CD14-positive monocyte (primary cell): ENCODE measurements at regions not wholly inside any gene's neighbourhood (a gene's known extent, or its start where the extent isn't known, plus 50 kb on each side); places are given as distances from the start of the nearest gene placed in this dataset.

Source experiments
- DNase-seq, 3 donors: peaks; one replicate each; pipeline ENCODE4 v3.0.0-alpha.2; 2011 to 2022
- H2AFZ ChIP-seq: 2 replicates; pipeline ENCODE4 v1.6.0; 2012; ENCODE audit warnings: mild to moderate bottlenecking, low read depth, low read length, inconsistent platforms; ENCODE audit not compliant: insufficient read depth, poor library complexity, severe bottlenecking
- H3K27ac ChIP-seq, 2 donors: 1 replicate in 1 of 2; 2 replicates in 1 of 2; pipeline ENCODE4 v1.5.1; 2012 to 2013; ENCODE audit warnings: low read length in 2 of 2, control low read depth in 1 of 2, inconsistent platforms in 1 of 2, low read depth in 1 of 2, mild to moderate bottlenecking in 1 of 2
- H3K27me3 ChIP-seq, 2 donors: one replicate each; pipeline versions ENCODE4 v1.6.0 to v1.6.1; 2011 to 2013; ENCODE audit warnings: low read length in 2 of 2; ENCODE audit not compliant: control insufficient read depth in 2 of 2, insufficient read depth in 2 of 2
- H3K36me3 ChIP-seq, 2 donors: replicated peaks in 1 of 2; 1 replicate in 1 of 2; 2 replicates in 1 of 2; pipeline versions ENCODE4 v1.5.1 to v1.6.1; 2012 to 2013; ENCODE audit warnings: low read length in 2 of 2, control low read depth in 1 of 2, inconsistent platforms in 1 of 2, mild to moderate bottlenecking in 1 of 2; ENCODE audit not compliant: insufficient read depth in 2 of 2, control insufficient read depth in 1 of 2
- H3K4me1 ChIP-seq, 2 donors: 1 replicate in 1 of 2; 2 replicates in 1 of 2; pipeline versions ENCODE4 v1.5.1 to v1.6.1; 2012 to 2013; ENCODE audit warnings: low read length in 2 of 2, control low read depth in 1 of 2, inconsistent platforms in 1 of 2, mild to moderate bottlenecking in 1 of 2, moderate library complexity in 1 of 2; ENCODE audit not compliant: insufficient read depth in 2 of 2, control insufficient read depth in 1 of 2
- H3K4me2 ChIP-seq: replicated peaks from 2 replicates; pipeline ENCODE3; 2012; ENCODE audit warnings: low read length, moderate library complexity, mild to moderate bottlenecking; ENCODE audit not compliant: poor library complexity, severe bottlenecking; ENCODE audit errors: extremely low read depth
- H3K4me3 ChIP-seq, 3 experiments: fragments of 200-600 bp in 1 of 3; sonication (generic) in 1 of 3; replicated peaks in 1 of 3; 1 replicate in 2 of 3; 2 replicates in 1 of 3; pipeline ENCODE4 v1.5.1; 2011 to 2013; ENCODE audit warnings: low read length in 3 of 3, mild to moderate bottlenecking in 3 of 3, control low read depth in 2 of 3, low read depth in 2 of 3, inconsistent platforms in 1 of 3, moderate library complexity in 1 of 3
- H3K79me2 ChIP-seq: 2 replicates; pipeline ENCODE4 v1.6.0; 2012; ENCODE audit warnings: mild to moderate bottlenecking, control low read depth, inconsistent platforms, low read length, moderate library complexity; ENCODE audit not compliant: insufficient read depth
- H3K9ac ChIP-seq: 2 replicates; pipeline ENCODE4 v1.6.0; 2017; ENCODE audit warnings: low read length, mild to moderate bottlenecking; ENCODE audit not compliant: insufficient read depth, poor library complexity, severe bottlenecking
- H3K9me3 ChIP-seq, 2 donors: replicated peaks in 1 of 2; 1 replicate in 1 of 2; 2 replicates in 1 of 2; pipeline versions ENCODE4 v1.5.1 to v1.6.1; 2012 to 2013; ENCODE audit warnings: low read length in 2 of 2, control low read depth in 1 of 2; ENCODE audit not compliant: control insufficient read depth in 1 of 2, insufficient read depth in 1 of 2
- H4K20me1 ChIP-seq: 2 replicates; pipeline ENCODE4 v1.6.0; 2012; ENCODE audit warnings: mild to moderate bottlenecking, low read length, control low read depth, moderate library complexity; ENCODE audit not compliant: insufficient read depth
- H3K27ac Mint-ChIP-seq, 7 donors: one replicate each; pipeline ENCODE4 v1.8.0; 2020; ENCODE audit warnings: mild to moderate bottlenecking in 7 of 7, mixed read lengths in 7 of 7, moderate library complexity in 6 of 7, inconsistent platforms in 2 of 7
- H3K27me3 Mint-ChIP-seq, 3 donors: one replicate each; pipeline ENCODE4 v1.8.0; 2021 to 2022; ENCODE audit warnings: low read depth in 3 of 3, mild to moderate bottlenecking in 3 of 3, mixed read lengths in 3 of 3, moderate library complexity in 3 of 3, inconsistent platforms in 1 of 3
- H3K36me3 Mint-ChIP-seq, 2 donors: one replicate each; pipeline ENCODE4 v1.8.0; 2020; ENCODE audit warnings: mixed read lengths in 2 of 2, inconsistent platforms in 1 of 2, mild to moderate bottlenecking in 1 of 2
- H3K4me1 Mint-ChIP-seq: one replicate; pipeline ENCODE4 v1.8.0; 2020; ENCODE audit warnings: mild to moderate bottlenecking, mixed read lengths
- H3K4me3 Mint-ChIP-seq, 2 donors: one replicate each; pipeline ENCODE4 v1.8.0; 2020; ENCODE audit warnings: mild to moderate bottlenecking in 2 of 2, mixed read lengths in 2 of 2, moderate library complexity in 1 of 2
- H3K9me3 Mint-ChIP-seq, 7 donors: one replicate each; pipeline ENCODE4 v1.8.0; 2020 to 2022; ENCODE audit warnings: mixed read lengths in 7 of 7, mild to moderate bottlenecking in 6 of 7, moderate library complexity in 6 of 7, inconsistent platforms in 2 of 7
- CTCF ChIP-seq: fragments of 200-600 bp; IDR thresholded peaks from one replicate; pipeline ENCODE4 v1.8.0; 2022; ENCODE audit warnings: antibody characterized with exemption, mild to moderate bottlenecking
- WGBS: methylation state at CpG from one replicate; pipeline ENCODE4 v1.1.5; 2013; ENCODE audit warnings: missing lambda C conversion rate; ENCODE audit not compliant: insufficient coverage; 5-methylcytosine and 5-hydroxymethylcytosine counted together
- intact Hi-C, 2 donors: fragments of 100-400 bp; cut with micrococcal nuclease; formaldehyde crosslinking; loops; one replicate each; pipeline versions ENCODE4 v1.15.0 to v1.15.1; 2023

- 42% methylated on average over 14 of the region's 18 CpGs for WGBS
- Mint-ChIP-seq H3K4me1 (peaks cover 5% of the 10 kb centered on the region), H3K27ac (no peak overlapping the region), H3K9me3 (peaks cover 2 to 15% (median 8%) of the 10 kb centered on the region in 7 donors), H3K27me3 (peaks cover 65 to 88% (median 81%) of the 10 kb centered on the region in 3 donors), H3K36me3 (no peaks in the 10 kb centered on the region), H3K4me3 (peak overlapping the region in 1 of 2 donors; percentile 75)
- intact Hi-C loops = no loop called here
- no peaks in the 10 kb centered on the region for H3K79me2 ChIP-seq
- H3K4me2 ChIP-seq = no peak overlapping the region
- DNase-seq = no peak
- no peaks in the 10 kb centered on the region for H4K20me1 ChIP-seq
- H3K4me3 ChIP-seq = no peak overlapping the region
- no peak overlapping the region for H3K27ac ChIP-seq
- no peak for TF ChIP-seq CTCF
- H3K27me3 ChIP-seq = peaks cover 77 to 88% of the 10 kb centered on the region in 2 donors
- no peaks in the 10 kb centered on the region for H3K36me3 ChIP-seq
- H2AFZ ChIP-seq = no peak overlapping the region
- no peaks in the 10 kb centered on the region for H3K4me1 ChIP-seq
- no peak overlapping the region for H3K9ac ChIP-seq
- peaks cover 12 to 24% of the 10 kb centered on the region in 2 donors for H3K9me3 ChIP-seq
Measured at GRCh38 chr10:120980279-120981255, 129.4 kb downstream of the WDR11 start.

- no peak for DNase-seq
- no peaks in the 10 kb centered on the region for H4K20me1 ChIP-seq
- Mint-ChIP-seq H3K27ac (no peak overlapping the region), H3K27me3 (peaks cover 53 to 82% (median 78%) of the 10 kb centered on the region in 3 donors), H3K9me3 (peaks cover 0 to 19% (median 13%) of the 10 kb centered on the region in 7 donors), H3K4me3 (peak overlapping the region in 1 of 2 donors; percentile 75), H3K36me3 (no peaks in the 10 kb centered on the region), H3K4me1 (peaks cover 7% of the 10 kb centered on the region)
- intact Hi-C loops = no loop called here
- peaks cover 65 to 82% of the 10 kb centered on the region in 2 donors for H3K27me3 ChIP-seq
- no peak overlapping the region for H3K4me2 ChIP-seq
- no peak overlapping the region for H3K9ac ChIP-seq
- no peak for TF ChIP-seq CTCF
- WGBS = 82% methylated on average over 5 of the region's 8 CpGs
- no peaks in the 10 kb centered on the region for H3K36me3 ChIP-seq
- H3K4me1 ChIP-seq = peaks cover 0 to under 1% of the 10 kb centered on the region in 2 donors
- H3K79me2 ChIP-seq = no peaks in the 10 kb centered on the region
- H3K27ac ChIP-seq = no peak overlapping the region
- no peak overlapping the region for H2AFZ ChIP-seq
- peaks cover 16 to 17% of the 10 kb centered on the region in 2 donors for H3K9me3 ChIP-seq
- H3K4me3 ChIP-seq = no peak overlapping the region
Measured at GRCh38 chr10:120981601-120982391, 130.6 kb downstream of the WDR11 start.
